Loucy (cell line): ENCODE measurements at regions not wholly inside any gene's neighbourhood (a gene's known extent, or its start where the extent isn't known, plus 50 kb on each side); places are given as distances from the start of the nearest gene placed in this dataset.

Source experiments
- EZH2phosphoT487 ChIP-seq: fragments of 200-600 bp; IDR thresholded peaks from 2 replicates; pipeline ENCODE4 v1.6.1; 2018; ENCODE audit warnings: antibody characterized with exemption, mild to moderate bottlenecking, moderate library complexity, borderline replicate concordance
- TF ChIP-seq, protein P1 (sequence below): fragments of 200-600 bp; sonication (generic); conservative IDR thresholded peaks from 2 replicates; pipeline ENCODE4 v1.5.1; 2014; ENCODE audit warnings: mild to moderate bottlenecking, antibody characterized with exemption, low read length

DNA sequence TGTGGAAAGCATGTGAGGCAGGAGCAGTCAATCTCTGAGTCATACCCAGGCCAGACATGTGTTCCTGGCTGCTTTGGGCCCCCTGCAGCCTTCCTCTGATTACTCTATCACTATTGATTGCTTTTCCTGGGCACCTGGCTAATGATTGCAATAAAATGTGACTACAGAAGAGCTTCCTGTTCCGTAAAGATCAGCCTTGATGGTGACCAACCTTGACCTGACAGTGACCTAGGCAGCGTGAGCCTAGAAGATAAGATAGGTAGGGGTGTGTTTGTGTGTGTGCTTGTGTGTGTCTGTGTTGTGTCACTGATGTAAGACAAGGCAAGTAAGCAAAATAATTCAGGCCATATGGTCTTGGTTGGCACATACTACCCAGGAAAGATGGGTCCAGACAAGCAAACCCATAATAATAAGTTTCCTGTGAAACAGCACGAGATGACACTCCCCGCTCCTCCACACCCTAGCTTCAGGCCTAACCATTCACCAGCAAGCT lies 367.7 kb upstream of the CDH11 start:
- TF ChIP-seq, protein P1, sequence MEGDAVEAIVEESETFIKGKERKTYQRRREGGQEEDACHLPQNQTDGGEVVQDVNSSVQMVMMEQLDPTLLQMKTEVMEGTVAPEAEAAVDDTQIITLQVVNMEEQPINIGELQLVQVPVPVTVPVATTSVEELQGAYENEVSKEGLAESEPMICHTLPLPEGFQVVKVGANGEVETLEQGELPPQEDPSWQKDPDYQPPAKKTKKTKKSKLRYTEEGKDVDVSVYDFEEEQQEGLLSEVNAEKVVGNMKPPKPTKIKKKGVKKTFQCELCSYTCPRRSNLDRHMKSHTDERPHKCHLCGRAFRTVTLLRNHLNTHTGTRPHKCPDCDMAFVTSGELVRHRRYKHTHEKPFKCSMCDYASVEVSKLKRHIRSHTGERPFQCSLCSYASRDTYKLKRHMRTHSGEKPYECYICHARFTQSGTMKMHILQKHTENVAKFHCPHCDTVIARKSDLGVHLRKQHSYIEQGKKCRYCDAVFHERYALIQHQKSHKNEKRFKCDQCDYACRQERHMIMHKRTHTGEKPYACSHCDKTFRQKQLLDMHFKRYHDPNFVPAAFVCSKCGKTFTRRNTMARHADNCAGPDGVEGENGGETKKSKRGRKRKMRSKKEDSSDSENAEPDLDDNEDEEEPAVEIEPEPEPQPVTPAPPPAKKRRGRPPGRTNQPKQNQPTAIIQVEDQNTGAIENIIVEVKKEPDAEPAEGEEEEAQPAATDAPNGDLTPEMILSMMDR, result no peak
- no peak for TF ChIP-seq EZH2phosphoT487
